Lung (tissue), 11 donors: ENCODE measurements at regions not wholly inside any gene's neighbourhood (a gene's known extent, or its start where the extent isn't known, plus 50 kb on each side); places are given as distances from the start of the nearest gene placed in this dataset.

ENCODE experiments used
- ATAC-seq: fragments of 200-7000 bp; cut with Tn5 transposase; one replicate; pipeline ENCODE4 v1.9.1; 2020; ENCODE audit warnings: moderate number of reproducible peaks; ENCODE audit not compliant: insufficient read depth, low FRiP score
- DNase-seq, 3 donors: peaks; one replicate each; pipeline ENCODE4 v3.0.0-alpha.2; 2013 to 2017
- H3K27ac ChIP-seq, 2 donors: one replicate each; pipeline ENCODE4 v1.5.1; 2013; ENCODE audit warnings: mild to moderate bottlenecking in 2 of 2, moderate library complexity in 2 of 2, control low read depth in 1 of 2, inconsistent platforms in 1 of 2, low read depth in 1 of 2, low read length in 1 of 2
- H3K27me3 ChIP-seq, 3 donors: one replicate each; pipeline ENCODE4 v1.5.1; 2013; ENCODE audit warnings: low read length in 2 of 3; ENCODE audit not compliant: control insufficient read depth in 3 of 3, insufficient read depth in 3 of 3
- H3K36me3 ChIP-seq, 4 donors: one replicate each; pipeline ENCODE4 v1.5.1; 2013; ENCODE audit warnings: low read length in 4 of 4, mild to moderate bottlenecking in 1 of 4, moderate library complexity in 1 of 4; ENCODE audit not compliant: control insufficient read depth in 4 of 4, insufficient read depth in 4 of 4
- H3K4me1 ChIP-seq, 5 donors: one replicate each; pipeline ENCODE4 v1.5.1; 2013; ENCODE audit warnings: low read length in 5 of 5, mild to moderate bottlenecking in 2 of 5, moderate library complexity in 1 of 5; ENCODE audit not compliant: control insufficient read depth in 5 of 5, insufficient read depth in 5 of 5
- H3K4me3 ChIP-seq: one replicate; pipeline ENCODE4 v1.5.1; 2013; ENCODE audit warnings: mild to moderate bottlenecking, control low read depth, moderate library complexity
- H3K9ac ChIP-seq, 2 donors: one replicate each; pipeline ENCODE4 v1.5.1; 2013; ENCODE audit warnings: low read length in 2 of 2, control low read depth in 1 of 2; ENCODE audit not compliant: insufficient read depth in 1 of 2
- H3K9me3 ChIP-seq, 4 donors: one replicate each; pipeline ENCODE4 v1.5.1; 2013; ENCODE audit warnings: low read length in 3 of 4, mild to moderate bottlenecking in 1 of 4, moderate library complexity in 1 of 4; ENCODE audit not compliant: control insufficient read depth in 4 of 4, insufficient read depth in 3 of 4
- WGBS, 2 donors: extraction: QIAGEN DNeasy Blood & Tissue Kit; methylation state at CpG; one replicate each; pipeline ENCODE4 v1.1.7; 2013; 5-methylcytosine and 5-hydroxymethylcytosine counted together
- TF ChIP-seq, protein P1 (sequence below): IDR thresholded peaks from 2 replicates; pipeline ENCODE4 v1.5.1; 2012; ENCODE audit warnings: mild to moderate bottlenecking; ENCODE audit errors: control extremely low read depth, extremely low read depth
- donor health status: control.
- donor health status: control.
- donor health status: Bipolar disorder and iron deficiency.
- donor health status: healthy.
- donor health status: DM: yes; HTN: yes; CAD: no.

DNA sequence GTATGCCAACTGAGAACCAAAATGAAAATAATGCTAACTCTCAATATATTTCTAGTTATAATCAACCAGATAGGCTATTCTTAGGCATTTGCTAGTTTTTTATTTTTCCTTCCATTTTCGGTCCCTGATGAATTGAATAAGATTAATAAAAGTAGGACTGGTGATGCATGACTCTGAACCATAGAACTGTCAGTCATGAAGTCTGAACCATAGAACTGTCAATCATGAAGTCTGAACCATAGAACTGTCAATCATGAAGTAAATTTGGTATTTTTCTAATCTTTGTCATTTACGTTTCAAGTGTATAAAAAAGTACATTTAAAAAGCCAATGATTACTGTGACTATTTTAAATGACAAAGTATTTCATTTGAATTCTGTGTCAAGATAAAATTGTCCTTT is 460.2 kb upstream of the NDST3 start:
- H3K9ac ChIP-seq: no peak overlapping the region
- ATAC-seq: no peak
- TF ChIP-seq, protein P1, sequence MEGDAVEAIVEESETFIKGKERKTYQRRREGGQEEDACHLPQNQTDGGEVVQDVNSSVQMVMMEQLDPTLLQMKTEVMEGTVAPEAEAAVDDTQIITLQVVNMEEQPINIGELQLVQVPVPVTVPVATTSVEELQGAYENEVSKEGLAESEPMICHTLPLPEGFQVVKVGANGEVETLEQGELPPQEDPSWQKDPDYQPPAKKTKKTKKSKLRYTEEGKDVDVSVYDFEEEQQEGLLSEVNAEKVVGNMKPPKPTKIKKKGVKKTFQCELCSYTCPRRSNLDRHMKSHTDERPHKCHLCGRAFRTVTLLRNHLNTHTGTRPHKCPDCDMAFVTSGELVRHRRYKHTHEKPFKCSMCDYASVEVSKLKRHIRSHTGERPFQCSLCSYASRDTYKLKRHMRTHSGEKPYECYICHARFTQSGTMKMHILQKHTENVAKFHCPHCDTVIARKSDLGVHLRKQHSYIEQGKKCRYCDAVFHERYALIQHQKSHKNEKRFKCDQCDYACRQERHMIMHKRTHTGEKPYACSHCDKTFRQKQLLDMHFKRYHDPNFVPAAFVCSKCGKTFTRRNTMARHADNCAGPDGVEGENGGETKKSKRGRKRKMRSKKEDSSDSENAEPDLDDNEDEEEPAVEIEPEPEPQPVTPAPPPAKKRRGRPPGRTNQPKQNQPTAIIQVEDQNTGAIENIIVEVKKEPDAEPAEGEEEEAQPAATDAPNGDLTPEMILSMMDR: no peak
- no peaks in the 10 kb centered on the region for H3K27me3 ChIP-seq
- DNase-seq: no peak
- H3K36me3 ChIP-seq: no peaks in the 10 kb centered on the region
- no peaks in the 10 kb centered on the region for H3K9me3 ChIP-seq
- H3K4me3 ChIP-seq: no peak overlapping the region
- WGBS, 2 donors: 92 to 93% methylated on average over 2 of the region's 2 CpGs
- H3K27ac ChIP-seq: no peak overlapping the region
- H3K4me1 ChIP-seq: no peaks in the 10 kb centered on the region

DNA sequence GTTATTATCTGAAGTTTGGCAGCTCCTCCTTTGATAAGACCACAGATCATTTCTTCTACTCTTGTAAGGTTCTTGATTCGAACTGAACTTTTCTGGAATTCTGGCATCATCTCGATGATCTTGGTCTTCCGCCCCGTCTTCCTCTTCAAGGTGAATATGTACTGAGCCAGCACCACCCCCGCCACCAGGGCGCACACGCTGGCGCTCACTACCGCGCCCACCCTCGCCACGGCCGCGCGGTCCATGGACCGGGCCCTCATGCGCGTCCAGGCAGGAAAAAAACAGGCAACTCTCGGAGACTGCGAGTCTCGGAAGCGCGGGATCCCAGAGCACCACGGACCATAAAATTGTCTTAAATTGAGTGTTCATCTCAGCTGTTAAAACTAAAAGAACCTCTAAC is 458.4 kb upstream of the NDST3 start:
- 89 to 95% methylated on average over 24 of the region's 24 CpGs for WGBS, 2 donors

DNA sequence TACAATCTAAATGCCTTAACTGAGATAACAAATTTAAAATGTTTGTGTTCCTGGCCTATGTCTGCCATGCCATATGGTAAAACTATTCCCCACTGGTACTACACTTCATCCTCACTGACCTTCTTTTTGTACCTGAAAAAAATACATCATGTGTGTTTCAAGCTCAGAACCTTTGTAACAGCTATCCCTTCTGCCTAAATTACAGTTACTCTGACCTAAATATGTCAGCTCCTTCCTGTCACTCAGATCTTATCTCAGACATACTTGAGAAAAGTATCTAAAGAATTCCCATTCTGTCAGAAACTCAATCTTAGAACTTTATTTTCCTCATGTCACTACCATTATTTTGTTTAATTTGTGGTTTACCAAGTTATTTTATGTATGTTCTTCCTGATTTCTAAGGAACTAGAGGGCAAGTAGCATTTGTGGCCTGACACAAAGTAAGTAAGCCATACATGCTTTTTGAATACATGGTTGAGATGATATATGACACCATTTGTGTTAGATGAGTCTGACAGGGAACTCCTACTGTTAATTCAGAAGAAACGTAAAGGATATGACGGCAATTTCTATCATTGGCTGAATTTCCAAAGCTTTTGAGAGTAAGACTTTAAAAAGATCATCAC is 456.5 kb upstream of the NDST3 start:
- H3K9me3 ChIP-seq: no peaks in the 10 kb centered on the region
- no peak overlapping the region for H3K27ac ChIP-seq
- H3K36me3 ChIP-seq: no peaks in the 10 kb centered on the region
- 30 to 33% methylated on average over 2 of the region's 2 CpGs for WGBS, 2 donors
- H3K4me3 ChIP-seq: no peak overlapping the region
- TF ChIP-seq, protein P1: no peak
- DNase-seq (no peak), ATAC-seq (no peak)
- no peaks in the 10 kb centered on the region for H3K27me3 ChIP-seq
- H3K4me1 ChIP-seq: no peaks in the 10 kb centered on the region
- H3K9ac ChIP-seq: no peak overlapping the region

More for the DNA sequence above, 458.4 kb upstream of the NDST3 start:
- H3K9ac ChIP-seq: no peak overlapping the region
- ATAC-seq (no peak), DNase-seq (no peak)
- TF ChIP-seq, protein P1: no peak
- no peaks in the 10 kb centered on the region for H3K36me3 ChIP-seq
- H3K4me3 ChIP-seq: no peak overlapping the region
- H3K4me1 ChIP-seq: no peaks in the 10 kb centered on the region
- no peak overlapping the region for H3K27ac ChIP-seq
- H3K27me3 ChIP-seq: no peaks in the 10 kb centered on the region
- H3K9me3 ChIP-seq: no peaks in the 10 kb centered on the region

DNA sequence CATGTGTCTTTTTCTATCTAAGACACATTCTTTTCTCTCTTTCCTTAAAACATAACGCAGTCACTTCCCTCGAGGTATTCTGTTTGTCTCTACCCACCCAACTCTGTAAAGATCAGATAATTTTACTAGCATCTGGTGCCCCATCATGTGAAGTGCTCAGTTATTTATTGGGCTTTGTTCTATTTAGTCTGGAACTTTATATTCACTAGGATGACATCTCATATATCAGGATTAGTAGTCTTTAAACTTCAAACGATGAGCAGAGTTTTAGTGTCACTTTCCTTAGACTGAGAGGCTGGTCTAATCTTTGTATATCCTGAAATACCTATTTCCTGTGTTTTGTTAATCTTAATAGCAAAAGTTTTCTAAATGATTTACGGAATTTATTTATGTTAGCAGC is 445.5 kb upstream of the NDST3 start:
- Histone ChIP-seq H3K4me1 (no peaks in the 10 kb centered on the region), H3K4me3 (no peak overlapping the region), H3K9me3 (no peaks in the 10 kb centered on the region), H3K36me3 (no peaks in the 10 kb centered on the region), H3K27me3 (no peaks in the 10 kb centered on the region), H3K9ac (no peak overlapping the region), H3K27ac (no peak overlapping the region)
- WGBS, 2 donors: 39 to 57% methylated on average over 4 of the region's 4 CpGs
- TF ChIP-seq, protein P1: no peak
- DNase-seq: no peak
- no peak for ATAC-seq
